ENCODE measurements at regions not wholly inside any gene's neighbourhood (a gene's known extent, or its start where the extent isn't known, plus 50 kb on each side); places are given as distances from the start of the nearest gene placed in this dataset.

- peaks cover 3 to 4% (median 3%) of the 10 kb centered on the region in 3 donors for H3K27me3 Mint-ChIP-seq (ENCODE audit: low read depth in 3 of 3)
- H3K27me3 ChIP-seq (ENCODE audit: control insufficient read depth in 2 of 2, insufficient read depth in 2 of 2, low read length in 2 of 2) = no peaks in the 10 kb centered on the region
- H3K9me3 ChIP-seq (replicated peaks in 1 of 2; ENCODE audit: control insufficient read depth in 1 of 2, insufficient read depth in 1 of 2, low read length in 2 of 2) = no peaks in the 10 kb centered on the region
- no peak for DNase-seq
- WGBS (ENCODE audit: insufficient coverage) = 56% methylated on average over 4 of the region's 6 CpGs
- no peaks in the 10 kb centered on the region for H3K4me1 ChIP-seq (ENCODE audit: control insufficient read depth in 1 of 2, insufficient read depth in 2 of 2, low read length in 2 of 2)
- no peaks in the 10 kb centered on the region for H3K4me1 Mint-ChIP-seq
- H3K79me2 ChIP-seq (ENCODE audit: insufficient read depth, low read length) = no peaks in the 10 kb centered on the region
- H3K27ac ChIP-seq (ENCODE audit: low read depth in 1 of 2, low read length in 2 of 2) = no peak overlapping the region
- peaks cover 0 to 10% (median 2%) of the 10 kb centered on the region in 7 donors for H3K9me3 Mint-ChIP-seq
- H3K36me3 Mint-ChIP-seq = no peaks in the 10 kb centered on the region
- no peak overlapping the region for H3K4me3 ChIP-seq (replicated peaks in 1 of 3; ENCODE audit: low read depth in 2 of 3, low read length in 3 of 3)
- H3K27ac Mint-ChIP-seq = no peak overlapping the region
- H3K4me3 Mint-ChIP-seq = no peak overlapping the region
- no peak overlapping the region for H3K9ac ChIP-seq (ENCODE audit: insufficient read depth, low read length, poor library complexity, severe bottlenecking)
- H3K36me3 ChIP-seq (replicated peaks in 1 of 2; ENCODE audit: control insufficient read depth in 1 of 2, insufficient read depth in 2 of 2, low read length in 2 of 2) = no peaks in the 10 kb centered on the region
- TF ChIP-seq CTCF (IDR thresholded peaks at IDR 0.05) = no peak
- no peaks in the 10 kb centered on the region for H4K20me1 ChIP-seq (ENCODE audit: insufficient read depth, low read length)
- H3K4me2 ChIP-seq (replicated peaks; ENCODE audit: extremely low read depth, low read length, poor library complexity, severe bottlenecking) = no peak overlapping the region
- intact Hi-C loops (cut with micrococcal nuclease) = no loop called here
- no peak overlapping the region for H2AFZ ChIP-seq (ENCODE audit: insufficient read depth, low read depth, low read length, poor library complexity, severe bottlenecking)
Measured at GRCh38 chr11:116445108-116446047, 327.4 kb downstream of the BUD13 start.

GRCh38 chr11:116442238-116442752 is 330.5 kb downstream of the BUD13 start:
- no peak overlapping the region for H3K4me3 ChIP-seq (replicated peaks in 1 of 3; ENCODE audit: low read depth in 2 of 3, low read length in 3 of 3)
- H3K27ac ChIP-seq (ENCODE audit: low read depth in 1 of 2, low read length in 2 of 2) = no peak overlapping the region
- intact Hi-C loops (cut with micrococcal nuclease) = no loop called here
- Mint-ChIP-seq H3K4me1 (no peaks in the 10 kb centered on the region), H3K9me3 (peaks cover 0 to 11% (median 3%) of the 10 kb centered on the region in 7 donors), H3K36me3 (no peaks in the 10 kb centered on the region), H3K27ac (no peak overlapping the region), H3K4me3 (no peak overlapping the region), H3K27me3 (ENCODE audit: low read depth in 3 of 3) (peaks cover 0 to 5% (median 4%) of the 10 kb centered on the region in 3 donors)
- no peak overlapping the region for H2AFZ ChIP-seq (ENCODE audit: insufficient read depth, low read depth, low read length, poor library complexity, severe bottlenecking)
- no peaks in the 10 kb centered on the region for H3K79me2 ChIP-seq (ENCODE audit: insufficient read depth, low read length)
- no peak for DNase-seq
- no peaks in the 10 kb centered on the region for H3K4me1 ChIP-seq (ENCODE audit: control insufficient read depth in 1 of 2, insufficient read depth in 2 of 2, low read length in 2 of 2)
- peaks cover 0 to 4% of the 10 kb centered on the region in 2 donors for H3K9me3 ChIP-seq (replicated peaks in 1 of 2; ENCODE audit: control insufficient read depth in 1 of 2, insufficient read depth in 1 of 2, low read length in 2 of 2)
- H3K4me2 ChIP-seq (replicated peaks; ENCODE audit: extremely low read depth, low read length, poor library complexity, severe bottlenecking) = no peak overlapping the region
- H3K27me3 ChIP-seq (ENCODE audit: control insufficient read depth in 2 of 2, insufficient read depth in 2 of 2, low read length in 2 of 2) = no peaks in the 10 kb centered on the region
- TF ChIP-seq CTCF (IDR thresholded peaks at IDR 0.05) = no peak
- H3K9ac ChIP-seq (ENCODE audit: insufficient read depth, low read length, poor library complexity, severe bottlenecking) = no peak overlapping the region
- no peaks in the 10 kb centered on the region for H4K20me1 ChIP-seq (ENCODE audit: insufficient read depth, low read length)
- no peaks in the 10 kb centered on the region for H3K36me3 ChIP-seq (replicated peaks in 1 of 2; ENCODE audit: control insufficient read depth in 1 of 2, insufficient read depth in 2 of 2, low read length in 2 of 2)

Data from CD14-positive monocyte (primary cell).